GM21737 (cell line): ENCODE measurements at regions not wholly inside any gene's neighbourhood (a gene's known extent, or its start where the extent isn't known, plus 50 kb on each side); places are given as distances from the start of the nearest gene placed in this dataset.

ENCODE experiments used
- ATAC-seq: cut with Tn5 transposase; IDR thresholded peaks from one replicate; pipeline ENCODE4 v1.9.1; 2021; ENCODE audit warnings: mild to moderate bottlenecking, moderate library complexity; ENCODE audit not compliant: unreplicated experiment

DNA sequence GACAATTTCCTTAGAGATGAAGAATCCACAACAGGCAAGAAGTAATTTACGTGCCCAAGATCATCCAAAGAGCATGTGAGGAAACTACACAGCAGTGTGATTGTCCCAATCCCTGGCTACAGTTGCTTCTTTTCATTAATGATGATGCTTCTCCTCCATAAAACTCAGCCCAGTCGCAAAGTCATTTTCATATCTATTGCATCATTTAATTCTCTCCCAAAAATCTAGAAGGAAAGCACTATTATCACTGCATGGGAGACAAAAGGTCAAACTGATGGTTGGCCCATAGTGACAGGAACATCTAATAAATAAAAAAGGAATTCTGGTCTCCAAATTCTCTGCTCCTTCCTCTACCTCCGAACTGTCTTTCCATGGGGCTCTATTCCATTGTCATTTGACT, 103.5 kb upstream of the SERP2 start:
- ATAC-seq, result no peak

DNA sequence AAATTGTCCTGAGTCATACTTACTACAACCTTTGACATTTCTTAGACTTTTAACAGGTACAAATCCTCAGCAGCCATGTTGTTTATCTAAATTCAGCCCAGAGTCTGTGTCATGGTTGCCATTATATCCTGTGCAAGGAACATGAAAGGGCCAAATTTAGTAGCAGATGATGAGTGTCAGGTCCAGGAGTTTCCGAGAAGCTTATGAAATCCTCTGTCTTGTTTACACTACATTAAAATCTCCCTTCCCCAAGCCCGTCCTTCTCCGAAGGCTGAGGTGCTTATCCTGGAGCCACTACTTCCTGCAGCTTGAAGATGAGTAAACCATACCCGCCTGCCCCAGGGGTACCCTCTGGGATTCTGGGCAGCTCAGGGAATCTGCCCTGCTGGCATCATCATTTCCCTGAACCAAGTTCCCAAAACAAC, 102.6 kb upstream of the SERP2 start:
- ATAC-seq, result no peak

GRCh38 chr13:44271473-44271872, 102.2 kb upstream of the SERP2 start:
- ATAC-seq, result no peak

DNA sequence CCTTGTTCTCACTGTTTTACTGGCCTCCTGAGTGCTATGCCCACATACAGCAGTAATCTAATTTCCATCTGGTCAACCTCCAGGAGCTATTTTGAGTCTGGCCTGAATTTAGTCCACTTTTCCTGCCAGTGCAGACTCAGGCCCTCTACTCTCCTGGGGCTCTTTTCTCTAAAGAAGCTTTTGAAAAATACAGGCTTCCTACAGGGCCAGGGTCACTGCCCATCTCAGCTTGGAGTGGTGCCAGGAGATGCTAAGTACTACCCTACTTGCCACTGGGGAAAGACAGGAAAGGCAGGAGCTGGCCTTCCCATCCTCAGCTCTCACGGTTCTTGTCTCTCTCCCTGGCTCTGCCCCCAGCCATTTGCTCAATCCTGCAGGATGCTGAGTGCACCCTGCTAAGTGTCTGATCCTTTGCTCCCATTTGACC, 101.7 kb upstream of the SERP2 start:
- no peak for ATAC-seq

GRCh38 chr13:44272692-44273091, 100.9 kb upstream of the SERP2 start:
- ATAC-seq, result no peak

GRCh38 chr13:44273216-44273615, 100.4 kb upstream of the SERP2 start:
- no peak for ATAC-seq

DNA sequence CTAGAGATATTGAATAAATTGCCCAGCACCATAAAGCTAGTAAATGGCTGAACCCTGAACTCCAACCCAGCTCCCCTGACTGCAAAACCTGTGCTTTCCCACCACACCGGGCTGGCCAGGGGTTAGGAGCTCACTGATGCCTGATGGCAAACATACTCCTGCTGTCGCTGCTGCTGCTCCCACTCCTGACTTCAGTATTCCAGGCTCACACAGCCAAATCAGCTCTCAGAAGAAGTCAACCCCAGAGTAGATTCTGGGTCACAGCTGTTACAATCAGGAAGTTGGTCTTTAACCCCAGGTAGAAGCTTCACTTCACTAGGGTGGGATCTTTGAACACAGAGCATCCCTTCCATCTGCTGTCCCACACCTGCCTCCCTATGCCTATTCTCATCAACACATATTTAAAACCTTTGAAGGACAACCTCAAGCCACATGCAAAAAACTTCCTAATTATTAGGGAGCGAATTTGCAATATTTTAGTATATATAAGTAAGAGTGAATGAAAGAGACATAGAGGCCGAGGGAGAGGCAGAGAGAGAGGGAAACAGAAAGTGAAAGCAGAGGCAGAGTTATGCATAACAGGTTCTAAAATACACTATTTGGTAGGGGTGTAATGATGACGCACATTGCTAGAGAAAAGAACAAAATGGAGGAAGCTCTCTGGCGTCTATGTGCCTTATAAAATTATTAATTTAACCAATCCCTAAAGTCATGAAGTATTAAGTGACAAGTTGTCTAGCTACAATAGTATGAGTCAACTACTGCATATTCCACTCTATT, 99.4 kb upstream of the SERP2 start:
- ATAC-seq, result peak; percentile 78

GRCh38 chr13:44274771-44275205, 98.8 kb upstream of the SERP2 start:
- ATAC-seq, result no peak

DNA sequence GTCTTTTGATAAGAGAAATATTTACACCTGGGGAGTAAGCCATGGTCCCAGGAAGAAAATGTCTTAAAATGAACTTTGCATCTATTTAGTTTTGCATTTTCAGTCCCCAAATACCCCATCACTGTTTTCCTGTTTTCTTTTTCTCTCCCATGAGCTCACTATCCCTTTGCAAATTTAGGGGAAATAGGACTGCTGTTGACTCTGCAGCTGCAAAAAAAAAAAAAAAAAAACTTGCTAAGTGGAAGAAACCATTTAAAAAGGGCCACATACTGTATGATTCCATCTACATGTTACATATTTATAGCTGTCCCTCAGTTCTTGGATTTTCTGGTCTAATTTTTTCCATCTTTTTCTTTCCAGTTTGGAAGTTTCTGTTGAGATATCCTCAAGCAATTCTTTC, 98.2 kb upstream of the SERP2 start:
- no peak for ATAC-seq

DNA sequence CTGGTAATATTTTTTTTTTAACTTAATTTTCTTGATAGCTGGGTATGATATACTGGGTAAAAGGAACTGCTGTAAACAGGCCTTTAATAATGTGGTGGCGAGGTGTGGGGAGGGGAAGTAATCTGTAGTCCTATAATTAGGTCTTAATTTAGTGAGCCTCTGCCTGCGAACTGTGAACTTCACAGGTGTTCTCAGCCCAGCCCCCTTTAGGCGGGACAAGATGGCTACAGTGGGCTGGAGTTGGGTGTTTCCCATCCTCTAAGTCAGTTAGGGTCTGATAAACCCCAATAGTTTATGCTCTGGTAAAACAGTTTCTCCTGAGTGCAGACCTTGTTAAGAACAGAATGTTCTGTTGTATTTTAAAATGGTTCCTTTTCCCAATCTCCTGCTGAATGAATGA, 97.6 kb upstream of the SERP2 start:
- ATAC-seq, result no peak

DNA sequence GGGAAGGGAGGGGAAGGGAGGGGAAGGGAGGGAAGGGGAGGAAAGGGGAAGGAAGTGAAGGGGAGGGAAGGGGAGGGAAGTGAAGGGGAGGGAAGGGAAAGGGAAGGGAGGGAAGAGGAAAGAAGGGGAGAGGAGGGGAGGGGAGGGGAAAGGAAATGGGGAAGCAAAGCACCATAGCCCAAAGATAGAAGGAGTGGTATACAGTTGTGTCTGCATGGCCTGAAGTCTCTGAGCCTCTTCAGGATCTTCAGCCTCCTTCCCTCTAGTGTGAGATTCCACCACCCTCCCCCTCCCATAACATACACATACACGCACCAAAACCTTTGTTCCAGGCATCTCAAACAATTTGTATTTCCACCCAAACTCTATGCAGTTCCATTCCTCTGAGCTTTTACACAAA, 96.2 kb upstream of the SERP2 start:
- ATAC-seq, result no peak

DNA sequence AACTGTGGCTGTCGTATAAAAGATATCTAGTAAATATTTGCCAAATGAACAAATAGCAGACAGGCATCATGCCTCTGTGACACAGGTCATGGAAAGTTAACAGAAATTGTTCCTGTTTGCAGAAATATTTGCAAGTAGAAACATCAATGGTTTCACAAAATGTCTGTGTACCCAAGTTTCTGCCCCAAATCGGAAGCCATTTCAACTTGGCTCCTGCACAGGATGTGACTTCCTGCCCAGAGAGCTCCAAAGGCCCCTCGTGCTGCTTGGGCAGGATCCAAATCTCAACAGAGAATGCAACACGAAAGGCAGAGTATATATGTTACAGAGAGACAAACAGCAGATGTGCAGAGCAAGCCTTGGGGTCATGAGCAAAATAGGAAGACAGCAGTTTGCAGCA, 95.5 kb upstream of the SERP2 start:
- ATAC-seq, result no peak

DNA sequence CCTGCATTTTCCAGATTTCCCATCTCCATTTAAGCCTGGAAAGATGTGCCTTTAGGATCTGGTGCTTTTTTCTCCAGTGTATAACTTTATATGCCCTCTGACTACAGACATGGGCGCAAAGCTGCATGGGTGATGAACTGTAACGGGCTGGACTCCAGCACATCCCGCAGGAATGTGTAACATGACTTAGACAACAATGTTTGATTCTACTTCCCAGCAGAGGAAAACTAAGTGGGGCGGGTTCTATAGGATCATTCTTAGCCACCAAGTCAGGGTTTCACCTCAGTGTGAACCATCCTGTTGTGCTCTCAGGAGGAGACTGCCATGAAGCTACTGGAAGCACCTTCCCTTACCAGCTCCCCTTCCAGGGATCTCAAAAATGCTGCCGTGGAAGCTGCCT, 93.2 kb upstream of the SERP2 start:
- ATAC-seq, result no peak

- no peak for ATAC-seq
These were observed 92.2 kb upstream of the SERP2 start for GRCh38 chr13:44281252-44282000.

GRCh38 chr13:44283600-44283999, 90.0 kb upstream of the SERP2 start:
- no peak for ATAC-seq

DNA sequence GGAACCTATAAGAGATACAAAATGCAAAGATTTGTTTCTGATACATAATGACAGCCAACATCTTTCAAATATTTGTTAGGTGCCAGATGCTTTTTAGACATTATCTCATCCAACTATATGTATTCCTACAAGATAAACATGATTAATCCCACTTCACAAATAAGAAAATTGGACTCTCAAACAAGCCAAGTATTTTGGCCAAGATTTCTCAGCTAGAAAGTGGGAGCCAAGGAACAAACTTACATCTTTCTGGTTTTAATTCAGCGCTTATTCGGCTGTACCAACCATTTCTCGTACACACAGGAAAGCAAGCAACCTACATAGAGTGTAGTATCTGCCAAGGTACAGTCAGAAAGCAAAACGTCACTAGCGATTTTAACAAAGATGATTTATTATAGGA, 85.7 kb upstream of the SERP2 start:
- ATAC-seq, result no peak

GRCh38 chr13:44292545-44292944, 81.1 kb upstream of the SERP2 start:
- ATAC-seq, result no peak

GRCh38 chr13:44293374-44293773, 80.2 kb upstream of the SERP2 start:
- ATAC-seq, result no peak

GRCh38 chr13:44293908-44294735, 79.5 kb upstream of the SERP2 start:
- ATAC-seq, result no peak

GRCh38 chr13:44294876-44295275, 78.7 kb upstream of the SERP2 start:
- ATAC-seq, result no peak

GRCh38 chr13:44296856-44297255, 76.8 kb upstream of the SERP2 start:
- ATAC-seq, result no peak
